ENCODE measurements at regions not wholly inside any gene's neighbourhood (a gene's known extent, or its start where the extent isn't known, plus 50 kb on each side); places are given as distances from the start of the nearest gene placed in this dataset.

GRCh38 chr5:117261948-117262571 lies 687.4 kb upstream of the SEMA6A start:
- DNase-seq: no peak

DNA sequence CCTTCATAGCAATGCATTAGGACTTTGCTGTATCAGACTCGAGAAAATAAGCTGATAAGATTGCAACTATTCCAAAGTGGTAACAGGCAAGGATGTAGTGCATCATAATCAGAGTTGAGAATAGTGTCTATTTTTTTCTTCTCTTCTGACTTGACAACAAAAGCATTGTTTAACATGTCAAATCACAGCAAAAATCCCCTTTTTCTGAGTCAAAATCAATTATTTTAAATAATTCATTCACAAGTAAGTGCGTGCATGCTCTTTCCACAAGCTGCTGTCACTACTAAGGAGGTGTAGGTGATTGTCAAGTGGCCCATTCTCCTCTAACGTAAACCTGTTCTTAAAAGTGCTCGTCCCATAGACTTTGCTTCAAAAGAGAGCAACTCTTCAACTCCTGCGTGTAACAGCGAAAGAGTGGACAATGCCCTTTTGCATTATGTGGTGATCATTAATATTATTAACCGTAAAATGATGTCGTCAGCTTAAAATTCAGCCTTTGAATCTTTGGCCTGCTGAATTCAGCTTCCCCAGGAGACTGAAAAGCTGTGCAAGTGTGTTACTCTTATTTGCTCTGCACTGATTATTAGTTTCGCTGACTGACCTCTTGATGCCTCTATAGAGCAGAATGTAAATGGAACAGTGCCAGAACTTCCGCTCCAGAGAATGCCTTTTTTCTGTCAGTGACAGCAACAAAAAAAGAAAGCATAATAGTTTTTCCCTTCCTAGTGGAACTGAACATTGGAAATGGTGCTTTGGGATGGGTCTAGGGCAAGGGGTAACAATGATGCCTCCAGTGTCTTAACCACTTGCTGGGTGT lies 680.8 kb upstream of the SEMA6A start:
- DNase-seq: no peak

DNA sequence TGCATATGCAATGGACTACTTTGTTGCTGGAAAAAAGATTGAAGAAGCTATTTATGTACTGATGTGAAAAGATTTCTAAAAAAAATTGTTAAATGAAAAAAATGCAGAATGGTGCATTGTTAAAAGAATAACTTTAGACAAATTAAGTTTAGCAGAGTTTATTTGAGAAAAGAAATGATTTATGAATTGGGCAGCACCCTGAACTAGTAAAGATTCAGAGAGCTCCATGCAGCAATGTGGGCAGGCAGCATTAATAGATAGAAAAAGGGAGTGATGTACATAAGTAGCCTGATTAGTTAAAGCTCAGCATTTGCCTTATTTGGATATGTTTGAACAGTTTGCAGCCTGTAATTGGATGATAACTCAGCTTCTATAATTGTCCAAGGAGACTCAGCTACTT lies 677.9 kb upstream of the SEMA6A start:
- no peak for DNase-seq

DNA sequence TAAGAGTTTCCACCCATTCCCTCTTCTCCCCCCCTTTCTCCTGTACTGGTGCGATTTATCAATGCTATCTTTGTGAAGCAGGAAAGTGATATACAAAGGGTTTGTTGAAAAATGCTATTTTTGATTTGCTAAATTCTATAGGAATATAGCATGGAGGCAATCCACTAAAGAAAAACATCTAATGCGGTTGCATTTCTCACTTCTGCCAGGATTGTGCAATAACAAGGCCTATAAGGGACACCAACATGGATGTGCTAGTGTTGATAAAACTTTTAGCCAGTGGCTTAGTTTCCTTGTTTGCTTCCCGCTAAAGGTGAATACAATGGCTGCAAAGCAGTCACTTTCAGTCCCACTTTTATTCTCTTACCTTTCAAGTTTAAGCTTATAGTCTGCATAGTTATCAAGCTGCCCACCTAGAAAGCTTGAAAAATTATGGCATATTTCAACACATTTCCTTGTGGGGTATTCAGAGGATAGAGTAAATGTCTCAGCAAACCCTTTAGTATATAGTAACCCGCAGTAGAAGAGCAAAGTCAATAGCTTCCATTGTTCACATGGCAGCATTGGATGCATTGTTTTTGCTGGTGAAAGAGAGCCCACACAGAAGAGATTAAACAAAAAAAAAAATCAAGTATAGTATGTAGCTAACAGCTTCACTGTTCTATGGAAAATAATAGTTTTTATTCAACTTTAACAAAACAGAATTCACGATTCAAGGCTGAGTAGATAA lies 674.6 kb upstream of the SEMA6A start:
- no peak for DNase-seq

- DNase-seq: no peak
Measured at GRCh38 chr5:117246424-117246823, 671.8 kb upstream of the SEMA6A start.

- no peak for DNase-seq
Measured at GRCh38 chr5:117245130-117245529, 670.5 kb upstream of the SEMA6A start.

GRCh38 chr5:117242028-117242427 lies 667.4 kb upstream of the SEMA6A start:
- DNase-seq: no peak

DNA sequence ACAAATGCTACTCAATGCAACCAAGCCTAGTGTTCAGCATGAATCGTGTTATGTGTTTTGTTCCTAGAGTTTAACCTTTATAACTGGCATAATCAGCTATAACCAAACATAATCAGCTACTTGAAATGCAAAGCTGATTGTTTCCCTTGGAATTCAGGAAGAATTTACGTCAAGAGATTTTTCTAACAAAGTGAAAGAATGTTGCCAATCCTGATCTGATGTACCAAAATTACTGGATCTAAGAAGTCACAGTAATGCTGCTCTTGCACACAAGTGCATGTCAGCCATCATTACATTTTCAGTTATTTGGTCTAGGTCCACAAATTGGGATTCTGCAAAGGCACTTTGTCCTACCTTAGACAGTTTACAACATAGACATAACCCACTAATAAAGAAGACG lies 662.3 kb upstream of the SEMA6A start:
- DNase-seq: no peak

DNA sequence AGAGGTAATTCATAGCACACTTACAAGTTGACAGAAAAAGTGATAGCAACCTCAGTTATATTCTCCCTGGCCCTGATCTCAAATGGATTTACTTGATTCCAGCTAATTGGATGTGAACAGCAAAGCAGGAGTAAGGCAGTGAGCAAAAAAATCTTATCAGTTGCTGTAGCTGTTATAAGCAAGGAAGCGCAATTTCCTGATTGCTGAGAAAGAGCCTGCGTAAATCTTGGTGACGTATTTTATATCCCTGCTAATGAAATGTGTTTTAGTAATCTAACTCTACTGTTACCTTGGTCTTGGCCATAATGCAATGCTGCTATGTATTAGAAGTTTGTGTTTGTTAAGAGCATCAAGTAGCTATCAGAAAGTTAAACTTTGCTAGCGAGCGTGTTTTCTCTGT lies 661.2 kb upstream of the SEMA6A start:
- DNase-seq: no peak

- no peak for DNase-seq
Measured at GRCh38 chr5:117230375-117230774, 655.8 kb upstream of the SEMA6A start.

DNA sequence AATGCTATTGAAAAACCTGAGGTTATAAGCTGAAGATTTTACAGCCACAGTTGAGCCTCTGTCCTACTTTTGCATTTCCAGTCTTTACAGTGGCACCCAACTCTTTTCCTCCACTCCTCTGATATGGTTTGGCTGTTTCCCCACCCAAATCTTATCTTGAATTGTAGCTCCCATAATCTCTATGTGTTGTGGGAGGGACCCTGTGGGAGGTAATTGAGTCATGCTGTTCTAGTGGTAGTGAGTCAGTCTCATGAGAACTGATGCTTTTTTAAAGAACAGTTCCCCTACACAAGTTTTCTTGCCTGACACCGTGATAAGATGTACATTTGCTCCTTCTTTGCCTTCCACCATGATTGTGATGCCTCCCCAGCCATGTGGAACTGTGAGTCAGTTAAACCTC lies 646.1 kb upstream of the SEMA6A start:
- DNase-seq: no peak

DNA sequence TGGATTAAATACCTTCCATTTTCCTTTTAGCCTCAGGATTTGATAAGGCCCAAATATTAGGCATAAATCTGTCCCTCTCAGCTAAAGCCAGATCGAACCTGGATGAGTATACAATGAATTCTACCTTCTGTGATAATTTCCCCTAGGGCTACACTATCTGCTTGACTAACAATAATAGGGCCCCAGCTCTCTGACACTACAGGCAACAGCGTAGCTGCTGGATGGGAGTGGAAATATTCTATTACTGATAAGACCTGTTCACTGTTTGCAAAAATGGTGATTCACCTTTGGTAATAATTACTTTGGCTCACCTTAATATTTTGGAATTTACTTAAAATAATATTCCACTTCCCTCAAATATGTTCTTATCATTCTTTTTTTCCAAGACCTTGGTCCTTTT lies 644.2 kb upstream of the SEMA6A start:
- DNase-seq: no peak

DNA sequence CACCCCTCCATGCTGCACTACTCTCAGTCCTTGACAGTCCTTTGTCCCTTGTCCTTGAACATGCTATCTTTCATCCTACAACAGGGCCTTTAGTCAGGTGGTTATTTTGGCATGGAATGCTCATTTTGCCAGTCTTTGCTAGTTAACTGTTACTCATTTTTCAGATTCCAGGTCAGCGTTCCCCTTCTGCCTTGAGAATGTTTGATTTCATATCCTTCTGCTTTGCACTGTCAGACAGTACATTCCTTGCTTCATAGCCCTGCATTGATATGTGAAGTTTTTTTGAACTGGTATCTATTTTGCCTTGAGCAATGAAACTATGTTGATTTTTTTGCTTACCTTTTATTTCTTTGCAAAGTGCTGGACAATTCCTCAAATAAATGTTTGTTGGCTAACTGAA lies 638.2 kb upstream of the SEMA6A start:
- DNase-seq: no peak

DNA sequence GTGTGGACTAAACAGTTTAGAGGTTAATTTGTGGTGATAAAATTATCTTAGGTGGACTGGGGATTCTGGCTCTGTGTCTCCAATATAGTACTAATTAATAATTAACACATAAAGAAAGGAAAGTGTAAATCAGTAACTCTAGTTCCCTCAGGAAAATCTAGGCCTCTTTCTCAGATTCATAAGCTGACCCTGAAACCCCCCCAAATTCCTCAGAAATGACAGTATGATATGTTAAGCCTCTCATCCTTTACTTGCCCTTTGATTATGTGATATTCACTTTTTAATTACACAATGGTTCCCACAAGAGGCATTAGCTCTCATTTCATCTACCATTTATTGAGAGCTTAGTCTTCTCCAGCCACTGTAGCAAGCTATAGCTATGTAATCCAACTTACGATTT lies 636.2 kb upstream of the SEMA6A start:
- DNase-seq: no peak

GRCh38 chr5:117209479-117209878 lies 634.9 kb upstream of the SEMA6A start:
- DNase-seq: no peak

GRCh38 chr5:117207088-117207668 lies 632.6 kb upstream of the SEMA6A start:
- DNase-seq: no peak

- no peak for DNase-seq
Measured at GRCh38 chr5:117205894-117206293, 631.3 kb upstream of the SEMA6A start.

- DNase-seq: no peak
Measured at GRCh38 chr5:117204926-117205869, 630.6 kb upstream of the SEMA6A start.

DNA sequence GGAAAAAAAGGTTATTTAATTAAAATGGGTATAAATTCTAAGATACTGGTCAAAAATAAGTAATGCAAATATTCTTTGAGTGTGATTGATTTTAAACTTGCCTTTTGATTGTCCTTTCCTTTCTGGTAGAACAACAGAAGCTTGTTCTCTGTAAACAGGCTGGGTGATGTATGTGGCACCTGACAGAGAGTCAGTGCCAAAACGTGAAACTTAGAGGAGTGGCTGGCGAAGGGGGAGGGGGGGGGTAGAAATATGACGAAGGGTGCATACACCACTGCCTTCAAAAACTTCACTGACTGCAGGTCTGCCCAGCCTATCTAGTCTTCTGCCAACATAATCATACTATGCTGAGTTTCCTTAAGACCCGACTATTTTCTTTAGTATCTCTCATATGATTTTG lies 629.8 kb upstream of the SEMA6A start:
- no peak for DNase-seq

DNA sequence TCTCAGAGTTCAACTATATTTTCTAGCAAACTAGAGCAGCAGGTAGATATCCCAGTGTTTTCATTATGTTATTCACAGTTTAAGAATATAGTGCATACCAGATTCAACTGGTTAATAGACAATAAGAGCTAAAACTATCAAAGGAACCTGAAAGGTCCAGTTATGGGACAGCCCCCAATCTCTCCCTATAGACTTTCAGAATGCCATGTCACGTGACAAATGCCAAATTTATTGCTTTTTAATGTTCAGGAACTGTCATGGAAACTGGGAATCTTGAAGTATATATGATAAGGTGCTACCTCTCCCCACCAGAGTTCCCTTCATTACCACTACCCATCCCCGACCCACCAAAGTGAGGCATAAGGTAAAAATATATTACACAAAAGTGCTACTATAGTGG lies 629.0 kb upstream of the SEMA6A start:
- no peak for DNase-seq

- no peak for DNase-seq
Measured at GRCh38 chr5:117201001-117201400, 626.4 kb upstream of the SEMA6A start.

DNA sequence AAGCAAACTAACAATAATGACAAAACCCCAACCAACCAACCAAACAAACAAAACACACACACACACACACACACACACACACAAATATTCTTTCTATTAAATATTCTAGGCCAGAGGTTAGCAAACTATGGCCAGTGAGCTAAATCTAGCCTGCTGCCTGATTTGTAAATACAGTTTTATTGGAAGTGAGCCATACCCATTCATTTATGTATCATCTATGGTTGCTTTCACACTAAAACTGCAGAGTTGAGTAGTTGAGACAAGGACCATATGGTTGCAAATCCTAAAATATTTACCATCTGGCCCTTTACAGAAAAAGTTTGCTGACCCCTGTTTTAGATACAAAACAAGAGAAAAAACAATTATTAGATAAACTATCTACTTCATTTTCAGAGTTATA lies 620.5 kb upstream of the SEMA6A start:
- DNase-seq: no peak

- no peak for DNase-seq
Measured at GRCh38 chr5:117191251-117191650, 616.6 kb upstream of the SEMA6A start.

Measured in CD4-positive, alpha-beta T cell treated with Interleukin-21 for 1 hour (primary cell).